NCI-H748 treated with DMSO at 0.1 percent for 48 hours (cell line): ENCODE measurements at regions not wholly inside any gene's neighbourhood (a gene's known extent, or its start where the extent isn't known, plus 50 kb on each side); places are given as distances from the start of the nearest gene placed in this dataset.
"Not testable (repeated sequence)": the region's sequence is repeated elsewhere in the genome, so short reads cannot be mapped to it uniquely, and the experiment has no call there.

Experiments
- DNase-seq: peaks from one replicate; lab custom pipeline; 2025; lab: John Stamatoyannopoulos, UW

GRCh38 chr12:90690120-90690519, 264.9 kb downstream of the CCER1 start:
- DNase-seq = no peak

GRCh38 chr12:90687682-90688081, 267.3 kb downstream of the CCER1 start:
- not testable (repeated sequence) for DNase-seq

GRCh38 chr12:90683871-90684270, 271.1 kb downstream of the CCER1 start:
- DNase-seq = no peak

GRCh38 chr12:90682398-90682797, 272.6 kb downstream of the CCER1 start:
- no peak for DNase-seq

GRCh38 chr12:90679674-90680073, 275.3 kb downstream of the CCER1 start:
- DNase-seq = no peak

GRCh38 chr12:90677552-90677951, 277.4 kb downstream of the CCER1 start:
- no peak for DNase-seq

GRCh38 chr12:90677055-90677454, 277.9 kb downstream of the CCER1 start:
- DNase-seq = no peak

GRCh38 chr12:90675106-90675505, 279.9 kb downstream of the CCER1 start:
- no peak for DNase-seq

- DNase-seq = no peak
These were observed 282.9 kb downstream of the CCER1 start for GRCh38 chr12:90672081-90672480.

GRCh38 chr12:90663949-90664348, 291.0 kb downstream of the CCER1 start:
- not testable (repeated sequence) for DNase-seq

GRCh38 chr12:90659060-90659459, 295.9 kb downstream of the CCER1 start:
- no peak for DNase-seq

- no peak for DNase-seq
These were observed 301.9 kb downstream of the CCER1 start for GRCh38 chr12:90653040-90653439.

- DNase-seq = no peak
These were observed 302.7 kb downstream of the CCER1 start for GRCh38 chr12:90652280-90652679.

- no peak for DNase-seq
These were observed 309.8 kb downstream of the CCER1 start for GRCh38 chr12:90645181-90645580.

- no peak for DNase-seq
These were observed 323.3 kb downstream of the CCER1 start for GRCh38 chr12:90631591-90632212.

GRCh38 chr12:90630006-90630405, 325.0 kb downstream of the CCER1 start:
- peak; percentile 86 for DNase-seq

GRCh38 chr12:90628213-90628612, 326.8 kb downstream of the CCER1 start:
- DNase-seq = no peak

- DNase-seq = no peak
These were observed 327.6 kb downstream of the CCER1 start for GRCh38 chr12:90627180-90627896.

- DNase-seq = no peak
These were observed 332.5 kb downstream of the CCER1 start for GRCh38 chr12:90622431-90622830.

GRCh38 chr12:90621927-90622326, 333.0 kb downstream of the CCER1 start:
- DNase-seq = no peak

- DNase-seq = no peak
These were observed 335.0 kb downstream of the CCER1 start for GRCh38 chr12:90619943-90620342.

GRCh38 chr12:90618586-90618985, 336.4 kb downstream of the CCER1 start:
- no peak for DNase-seq

- DNase-seq = no peak
These were observed 343.1 kb downstream of the CCER1 start for GRCh38 chr12:90611891-90612290.

- no peak for DNase-seq
These were observed 343.9 kb downstream of the CCER1 start for GRCh38 chr12:90611048-90611447.
